ENCODE measurements at regions not wholly inside any gene's neighbourhood (a gene's known extent, or its start where the extent isn't known, plus 50 kb on each side); places are given as distances from the start of the nearest gene placed in this dataset.

GRCh38 chr1:221015159-221015790, 136.0 kb downstream of the HLX start:
- DNase-seq (ENCODE audit: low spot score) (no peak), ATAC-seq (no peak)
- intact Hi-C loops (cut with DNase I): no loop called here

GRCh38 chr1:221016751-221017150, 137.5 kb downstream of the HLX start:
- DNase-seq (ENCODE audit: low spot score) (no peak), ATAC-seq (no peak)
- intact Hi-C loops (cut with DNase I): no loop called here

- intact Hi-C loops (cut with DNase I): no loop called here
- DNase-seq (ENCODE audit: low spot score) (no peak), ATAC-seq (no peak)
Measured at GRCh38 chr1:221018414-221018813, 139.2 kb downstream of the HLX start.

DNA sequence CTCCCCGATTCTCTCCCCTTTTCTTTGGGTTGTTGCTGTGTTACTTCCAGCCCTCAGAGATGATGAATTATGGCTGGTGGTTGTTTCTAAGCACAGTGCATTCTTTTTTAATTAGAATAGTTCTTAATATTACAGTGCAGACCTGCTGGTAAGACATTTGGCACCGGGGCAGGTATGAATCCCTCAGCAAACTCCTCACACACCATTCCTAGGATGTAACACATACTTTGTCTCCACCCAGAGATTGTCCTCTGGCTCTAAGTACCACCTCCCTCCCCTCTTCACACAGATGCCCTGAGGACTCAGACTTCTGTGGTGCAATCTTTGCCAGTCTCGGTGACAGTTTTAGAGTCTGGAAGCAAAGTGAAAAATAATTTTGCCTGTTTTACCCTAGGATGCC, 143.1 kb downstream of the HLX start:
- DNase-seq (ENCODE audit: low spot score) (no peak), ATAC-seq (no peak)
- intact Hi-C loops (cut with DNase I): no loop called here

GRCh38 chr1:221023482-221023881, 144.2 kb downstream of the HLX start:
- ATAC-seq (no peak), DNase-seq (ENCODE audit: low spot score) (no peak)
- intact Hi-C loops (cut with DNase I): no loop called here

GRCh38 chr1:221025501-221025900, 146.3 kb downstream of the HLX start:
- ATAC-seq (no peak), DNase-seq (ENCODE audit: low spot score) (no peak)
- intact Hi-C loops (cut with DNase I): no loop called here

GRCh38 chr1:221025956-221026355, 146.7 kb downstream of the HLX start:
- ATAC-seq: no peak
- no peak for DNase-seq (ENCODE audit: low spot score)

DNA sequence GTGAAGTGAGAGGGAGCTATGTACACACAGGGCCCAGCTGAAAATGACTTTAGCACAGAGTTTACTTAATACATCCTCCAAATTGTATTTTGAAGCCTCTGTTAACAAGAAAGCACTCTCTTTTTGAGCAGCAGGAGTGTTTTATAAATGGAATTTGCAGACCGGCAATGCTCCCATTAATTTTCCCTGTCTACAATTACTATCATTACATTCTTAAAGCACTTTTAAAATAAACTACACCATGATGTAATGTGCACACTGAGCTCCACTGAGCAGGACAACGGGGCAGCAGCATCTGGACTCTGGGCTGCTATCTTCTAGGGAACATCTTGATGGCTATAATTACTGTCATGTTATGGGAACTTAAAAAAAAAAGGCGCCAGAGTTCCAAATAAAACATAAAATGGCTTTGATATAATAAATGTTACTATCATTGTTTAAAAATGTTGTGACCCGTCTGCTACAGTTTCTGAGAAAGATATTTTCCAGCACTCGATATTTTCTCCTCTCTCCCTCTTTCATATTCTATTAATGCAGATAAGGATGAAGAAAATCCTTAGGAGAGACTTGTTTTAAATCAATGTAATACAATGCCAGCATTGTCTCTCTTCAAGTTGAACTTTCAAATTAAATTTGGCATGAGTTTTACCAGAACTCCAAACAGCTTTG, 150.9 kb downstream of the HLX start:
- intact Hi-C loops (cut with DNase I): no loop called here
- ATAC-seq (peak; percentile 15), DNase-seq (ENCODE audit: low spot score) (no peak)

More at GRCh38 chr1:221025956-221026355, 146.7 kb downstream of the HLX start:
- intact Hi-C loops (cut with DNase I): no loop called here

- no peak for DNase-seq (ENCODE audit: low spot score)
- intact Hi-C loops (cut with DNase I): no loop called here
- ATAC-seq: no peak
Measured at GRCh38 chr1:221030990-221031389, 151.7 kb downstream of the HLX start.

DNA sequence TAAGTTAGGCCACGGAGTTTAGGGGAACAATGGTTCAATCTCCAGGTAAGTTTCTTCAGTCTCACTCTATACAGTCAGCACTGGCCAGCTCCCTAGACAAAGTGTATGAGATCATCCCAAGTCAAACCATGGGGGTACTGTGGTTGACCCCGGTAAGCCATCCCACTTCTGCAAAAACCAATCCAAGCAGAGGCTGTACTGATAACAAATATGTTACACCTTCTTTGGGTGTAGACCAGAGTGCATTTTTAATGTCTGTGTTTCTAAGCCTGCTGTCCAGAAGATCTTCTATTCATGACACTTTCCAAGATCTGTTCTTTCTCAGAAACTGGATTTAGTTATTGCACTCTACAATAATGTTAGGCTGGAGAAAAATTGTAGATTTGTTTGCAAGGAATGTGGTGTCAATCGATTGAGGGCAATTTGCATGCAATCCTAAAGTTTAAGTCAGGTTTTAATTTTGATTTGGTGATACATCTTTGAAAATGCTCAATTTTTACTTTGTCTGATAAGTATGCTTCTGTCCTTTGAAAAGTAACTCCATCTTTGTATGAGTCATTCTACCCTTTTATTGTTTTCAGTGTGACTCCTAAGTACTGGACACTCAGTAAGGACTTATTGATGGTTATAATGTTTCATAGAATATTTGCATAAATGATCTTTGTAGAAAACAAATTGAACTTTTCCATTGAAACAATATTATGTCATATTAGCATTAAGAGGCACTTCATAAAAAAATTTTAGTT, 152.4 kb downstream of the HLX start:
- intact Hi-C loops (cut with DNase I): no loop called here
- ATAC-seq: no peak
- no peak for DNase-seq (ENCODE audit: low spot score)

- intact Hi-C loops (cut with DNase I): no loop called here
- DNase-seq (ENCODE audit: low spot score) (no peak), ATAC-seq (no peak)
Measured at GRCh38 chr1:221032204-221032585, 153.0 kb downstream of the HLX start.

DNA sequence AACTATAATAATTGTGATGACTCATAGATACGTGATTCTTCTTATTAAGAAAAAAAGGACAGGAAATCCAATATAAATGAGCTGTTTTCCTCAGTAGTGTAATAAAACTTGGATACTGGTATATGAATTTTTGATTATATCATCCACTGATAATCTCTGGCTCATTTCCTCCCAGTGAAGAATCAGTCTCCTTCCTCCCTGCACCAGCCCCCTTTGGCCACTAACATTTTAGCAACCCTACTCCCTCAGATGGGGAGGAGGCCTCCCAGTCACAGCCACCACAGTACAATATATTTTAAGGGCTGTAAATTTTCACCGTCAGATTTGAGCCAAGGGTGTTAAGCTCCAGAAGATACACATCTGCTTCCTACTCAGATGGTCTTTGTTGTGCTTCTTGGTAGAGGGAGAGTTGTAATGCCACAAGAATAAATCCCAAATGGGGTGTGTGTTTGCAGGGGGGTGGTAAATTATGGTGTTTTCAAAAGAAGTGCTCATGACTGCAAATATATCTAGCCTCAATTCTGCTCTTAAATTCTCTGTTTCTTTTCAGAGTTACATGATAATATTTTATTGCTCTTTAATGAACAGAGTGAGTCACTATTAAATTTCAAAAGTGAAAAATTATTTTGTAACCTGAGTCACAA, 153.5 kb downstream of the HLX start:
- intact Hi-C loops (cut with DNase I): no loop called here
- DNase-seq (ENCODE audit: low spot score) (no peak), ATAC-seq (no peak)

DNA sequence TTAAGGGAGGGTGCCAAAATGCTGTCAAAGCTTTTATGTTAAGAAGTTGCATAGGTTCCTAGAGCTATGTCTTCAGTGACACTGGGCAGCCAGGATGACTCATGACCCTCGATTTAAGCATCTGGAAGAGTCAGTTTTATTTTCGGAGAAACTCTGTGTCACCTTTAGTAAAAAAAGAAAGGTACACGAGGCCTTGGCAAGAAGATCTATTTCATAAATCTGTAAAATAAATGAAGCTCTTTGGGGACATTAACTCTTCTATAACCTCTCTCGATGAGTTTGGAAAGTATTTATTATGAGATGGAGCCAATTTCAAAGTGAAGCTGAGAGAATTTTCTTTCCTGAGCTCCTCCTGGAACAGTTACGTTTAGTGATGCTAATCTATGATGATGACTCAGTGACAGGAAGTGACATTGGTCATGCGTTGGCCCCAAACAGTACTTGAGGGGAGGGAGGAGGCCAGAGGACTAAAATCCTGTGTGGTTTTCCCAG, 156.5 kb downstream of the HLX start:
- ATAC-seq (no peak), DNase-seq (ENCODE audit: low spot score) (no peak)
- intact Hi-C loops (cut with DNase I): no loop called here

- DNase-seq (ENCODE audit: low spot score) (no peak), ATAC-seq (no peak)
- intact Hi-C loops (cut with DNase I): no loop called here
Measured at GRCh38 chr1:221039616-221040015, 160.4 kb downstream of the HLX start.

GRCh38 chr1:221040101-221040500, 160.9 kb downstream of the HLX start:
- no peak for ATAC-seq
- no peak for DNase-seq (ENCODE audit: low spot score)
- intact Hi-C loops (cut with DNase I): no loop called here

- DNase-seq (ENCODE audit: low spot score) (no peak), ATAC-seq (peak; percentile 48)
- intact Hi-C loops (cut with DNase I): no loop called here
Measured at GRCh38 chr1:221040691-221041285, 161.5 kb downstream of the HLX start.

GRCh38 chr1:221044538-221044937, 165.3 kb downstream of the HLX start:
- intact Hi-C loops (cut with DNase I): no loop called here
- ATAC-seq (no peak), DNase-seq (ENCODE audit: low spot score) (no peak)

- no peak for DNase-seq (ENCODE audit: low spot score)
- no peak for ATAC-seq
- intact Hi-C loops (cut with DNase I): no loop called here
Measured at GRCh38 chr1:221045151-221045550, 165.9 kb downstream of the HLX start.
